GM21529 (cell line): ENCODE measurements at regions not wholly inside any gene's neighbourhood (a gene's known extent, or its start where the extent isn't known, plus 50 kb on each side); places are given as distances from the start of the nearest gene placed in this dataset.
A peak's percentile ranks its signal among the peaks of the same experiment; 100 is the strongest.

Source experiments
- ATAC-seq: cut with Tn5 transposase; IDR thresholded peaks from one replicate; pipeline ENCODE4 v1.9.1; 2021; ENCODE audit not compliant: unreplicated experiment

DNA sequence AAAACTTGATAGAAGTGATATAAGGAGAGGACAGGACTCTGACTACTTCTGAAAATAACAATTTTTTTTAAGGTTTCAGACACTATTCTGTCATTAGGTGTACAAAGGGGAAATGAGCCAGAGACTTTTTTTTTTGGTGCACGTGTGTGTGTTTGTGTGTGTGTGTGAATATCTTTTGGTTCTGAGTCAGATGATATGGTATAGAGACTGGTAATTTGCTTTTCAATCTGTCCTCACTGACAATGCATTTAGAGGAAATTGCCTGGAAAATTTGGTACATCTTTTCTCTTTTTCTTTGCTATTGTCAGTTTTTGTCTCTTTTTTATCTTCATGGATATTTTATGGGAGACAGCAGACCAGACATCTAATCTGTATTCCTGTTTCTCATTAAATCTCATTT lies 59.3 kb downstream of the DDIT4L start:
- no peak for ATAC-seq

DNA sequence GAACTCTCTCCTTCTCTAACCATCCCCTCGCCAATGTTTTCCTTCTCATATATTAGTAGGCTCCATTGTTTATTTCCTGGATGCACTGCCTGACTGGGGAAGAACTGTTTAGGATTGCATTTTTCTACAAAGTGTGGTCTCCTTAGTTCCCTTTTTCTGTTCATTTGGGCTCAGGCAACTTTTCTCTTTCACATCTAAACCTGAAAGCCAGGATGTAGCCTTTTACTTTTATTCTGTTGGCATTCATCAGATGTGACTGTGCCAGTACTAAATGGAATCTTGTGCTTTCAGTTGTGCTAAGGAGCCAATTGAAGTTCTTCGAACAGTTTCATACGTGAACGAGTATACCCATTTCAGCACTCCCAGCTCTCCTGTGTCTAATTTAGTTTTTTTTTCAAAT lies 59.8 kb downstream of the DDIT4L start:
- ATAC-seq = no peak

DNA sequence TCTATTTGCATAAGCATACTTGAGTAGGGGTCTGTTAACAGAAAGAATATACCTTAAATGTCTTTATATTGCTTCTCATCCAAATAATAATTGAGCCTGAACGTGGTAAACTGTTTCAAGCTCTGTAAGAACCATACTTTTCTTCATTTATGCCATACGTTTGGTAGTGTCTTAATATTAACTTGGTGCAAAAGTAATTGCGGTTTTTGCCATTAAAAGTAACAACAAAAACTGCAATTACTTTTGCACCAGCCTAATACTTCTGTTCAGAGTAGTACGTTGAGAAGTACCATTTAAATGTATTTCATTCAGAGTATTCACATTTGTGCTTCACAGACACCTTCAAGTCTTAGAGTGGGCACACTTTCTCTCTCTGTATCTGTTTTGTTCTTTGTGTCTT lies 60.5 kb downstream of the DDIT4L start:
- ATAC-seq = no peak

DNA sequence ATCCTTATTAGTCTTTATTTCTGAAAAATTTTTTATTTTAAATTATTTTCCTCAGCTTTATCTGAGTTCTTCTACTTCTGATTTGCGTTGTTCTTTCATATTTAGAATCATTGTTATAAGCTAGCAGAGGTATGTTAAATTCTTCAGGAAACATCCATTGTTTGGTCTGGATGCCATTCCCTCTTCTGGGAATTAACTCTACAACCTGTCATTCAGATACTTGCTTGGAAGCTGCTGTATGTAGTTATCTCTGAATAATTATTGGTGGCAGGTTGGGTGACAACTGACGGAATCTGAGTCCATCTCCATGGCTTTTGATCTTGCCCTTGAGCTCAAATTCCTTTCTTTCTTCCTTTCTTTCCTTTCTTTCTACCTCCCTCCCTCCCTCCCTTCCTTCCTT lies 61.9 kb downstream of the DDIT4L start:
- ATAC-seq = no peak

DNA sequence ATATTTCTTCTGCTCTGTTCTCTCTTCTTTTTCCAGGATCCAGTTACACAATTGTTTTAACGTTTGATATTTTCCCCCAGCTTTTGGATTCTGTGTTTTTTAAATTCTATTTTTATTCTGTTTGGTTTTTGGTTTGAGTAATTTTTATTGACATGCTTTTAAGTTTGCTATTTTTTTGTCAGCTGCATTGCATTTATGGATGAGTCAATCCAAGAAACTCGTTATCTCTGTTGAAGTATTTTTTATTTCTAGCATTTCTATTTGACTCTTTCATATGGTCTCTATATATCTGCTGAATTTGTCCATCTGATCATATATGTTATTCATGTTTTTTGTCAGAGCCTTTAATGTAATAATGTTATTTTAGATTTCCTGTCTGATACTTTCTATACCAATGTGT lies 65.6 kb downstream of the DDIT4L start:
- ATAC-seq = no peak

DNA sequence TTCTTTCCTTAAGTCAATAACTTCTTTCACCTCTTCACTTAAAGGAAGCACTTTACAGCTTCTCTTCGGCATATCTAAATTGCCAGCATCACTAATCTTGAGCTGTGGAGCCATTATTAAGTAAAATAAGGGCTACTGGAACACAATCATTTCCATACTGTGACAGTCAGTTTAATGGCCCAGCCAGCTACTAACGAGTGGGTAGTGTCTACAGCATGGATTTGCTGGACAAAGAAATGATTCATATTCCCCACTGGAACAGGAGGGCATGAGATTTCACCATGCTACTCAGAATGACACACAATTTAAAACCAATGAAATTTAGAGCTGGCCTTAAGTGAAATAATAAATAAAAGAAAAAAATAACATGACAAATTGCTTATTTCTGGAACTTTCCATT lies 72.1 kb downstream of the DDIT4L start:
- no peak for ATAC-seq

DNA sequence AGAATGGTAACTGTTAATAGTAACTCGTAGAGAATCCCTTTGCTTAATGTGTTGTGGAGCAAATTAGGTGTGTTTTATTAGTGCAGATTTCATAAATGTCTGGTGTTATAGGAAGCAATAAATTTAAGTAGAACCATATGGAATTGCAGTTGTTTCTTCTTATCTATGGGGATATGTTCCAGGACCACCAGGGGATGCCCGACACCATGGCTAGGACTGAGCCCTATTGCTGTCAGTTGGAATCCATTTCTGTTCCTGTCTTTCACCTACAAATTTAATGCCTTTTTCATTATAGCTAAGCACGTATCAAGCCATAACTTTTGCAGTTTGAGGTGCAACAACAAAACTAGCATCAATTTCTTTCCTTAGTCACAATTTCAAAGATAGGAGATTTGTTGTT lies 72.5 kb downstream of the DDIT4L start:
- no peak for ATAC-seq

DNA sequence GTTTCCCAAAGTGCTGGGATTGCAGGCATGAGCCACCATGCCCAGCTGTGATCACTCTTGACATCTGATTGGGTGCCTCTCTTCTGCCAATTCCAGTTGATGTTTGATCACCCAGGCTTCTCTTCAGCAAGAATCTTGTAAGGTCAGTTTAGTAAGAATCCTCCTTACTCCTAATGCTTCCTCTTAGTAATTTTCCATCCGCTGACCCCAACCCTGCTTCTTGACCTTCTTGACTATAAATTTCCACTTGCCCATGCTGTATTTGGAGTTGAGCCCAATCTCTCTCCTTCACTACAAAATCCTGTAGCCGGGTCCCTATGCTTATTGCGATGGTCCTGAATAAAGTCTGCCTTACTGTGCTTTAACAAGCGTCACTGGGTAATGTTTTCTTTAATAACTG lies 75.4 kb downstream of the DDIT4L start:
- no peak for ATAC-seq

DNA sequence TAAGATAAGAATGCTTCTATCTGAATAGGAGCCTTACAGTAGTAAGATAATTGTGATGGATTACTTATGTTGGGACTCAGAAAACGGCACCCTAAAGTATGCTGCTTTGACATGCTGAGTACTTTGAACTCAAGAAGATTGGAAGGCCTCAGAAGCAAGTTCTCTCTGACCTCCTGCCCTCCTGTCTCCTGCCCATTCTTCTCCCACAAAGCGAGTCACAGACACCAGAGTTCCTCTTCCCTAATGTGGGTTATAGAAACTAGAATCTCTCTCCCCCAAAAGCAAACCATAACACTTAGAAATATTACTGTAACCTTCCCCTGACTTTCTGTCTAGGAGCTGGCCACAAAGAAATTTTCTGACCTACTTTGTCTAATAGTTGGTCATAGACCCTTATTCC lies 76.5 kb downstream of the DDIT4L start:
- ATAC-seq = no peak

DNA sequence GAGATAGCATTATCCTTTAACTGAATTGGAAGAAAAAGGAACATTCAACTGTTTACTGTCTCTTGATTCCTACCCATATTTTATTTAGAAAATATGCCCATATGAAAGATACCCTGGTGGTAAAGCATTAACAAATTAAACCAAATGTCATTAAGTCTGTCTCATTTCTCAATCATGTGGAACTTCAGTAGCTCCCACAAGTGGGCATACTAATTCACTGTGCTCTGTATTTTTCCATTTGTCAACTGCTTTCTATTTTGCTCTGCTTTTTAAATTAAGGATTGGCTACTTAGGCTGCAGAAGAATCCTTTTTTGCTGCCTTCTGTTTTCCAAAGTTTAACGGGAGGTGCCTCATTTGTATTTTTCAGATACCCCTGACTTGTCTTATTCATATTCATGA lies 77.2 kb downstream of the DDIT4L start:
- no peak for ATAC-seq

DNA sequence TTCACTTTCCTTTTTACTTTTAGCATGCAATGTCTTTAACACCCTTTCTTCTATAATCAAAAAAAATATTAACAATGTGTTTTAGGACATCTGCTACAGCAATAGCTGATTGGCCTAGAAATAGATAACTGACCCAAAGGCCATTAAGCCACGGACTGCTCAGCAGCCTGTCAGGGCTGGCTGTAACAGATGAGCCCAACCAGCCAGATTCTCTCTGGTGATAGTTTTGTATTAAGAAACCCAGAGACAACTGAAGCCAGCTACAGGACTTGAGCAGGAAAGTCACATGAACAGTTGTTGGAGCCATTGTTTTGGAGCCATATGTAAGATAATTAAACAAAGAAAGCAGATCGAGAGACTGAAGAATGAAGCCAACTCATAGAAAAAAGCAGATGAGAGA lies 80.3 kb downstream of the DDIT4L start:
- no peak for ATAC-seq

DNA sequence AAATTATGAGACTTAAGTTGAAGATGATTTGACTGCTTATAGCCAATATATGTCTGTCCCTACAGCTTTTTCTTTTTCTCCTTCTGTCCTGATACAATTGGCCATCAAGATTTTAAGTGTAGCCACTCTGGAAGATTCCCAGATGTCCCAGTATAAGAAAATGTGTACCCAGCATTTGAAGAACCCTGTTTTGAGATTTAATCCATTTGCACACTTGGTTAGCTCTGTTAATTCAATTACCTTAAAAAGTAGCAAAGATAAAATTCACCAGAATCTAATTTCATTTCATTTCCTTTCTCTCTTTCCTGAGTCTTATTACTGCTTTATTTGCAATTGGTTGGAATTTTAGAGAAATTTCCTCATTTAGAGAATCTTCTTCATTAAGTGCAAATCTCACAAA lies 81.4 kb downstream of the DDIT4L start:
- no peak for ATAC-seq

DNA sequence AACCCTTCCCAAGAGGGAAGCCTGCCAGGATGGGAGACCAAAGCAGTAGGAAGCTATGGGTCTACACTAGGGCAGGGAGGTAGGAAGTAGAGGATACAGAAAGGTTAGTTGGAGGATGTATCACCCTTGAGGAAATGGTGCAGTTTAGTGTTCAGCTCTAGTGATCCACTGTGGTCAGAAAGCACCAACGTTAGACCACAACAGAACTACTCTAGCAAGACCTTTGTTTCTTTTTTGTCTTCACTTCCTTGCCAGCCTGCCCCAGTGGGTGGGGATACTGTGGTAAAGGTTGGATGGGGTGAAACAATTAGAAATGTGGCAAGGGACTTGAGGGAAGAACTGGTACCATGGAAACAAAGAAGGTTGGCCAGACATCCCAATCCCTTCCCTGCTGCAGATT lies 83.3 kb downstream of the DDIT4L start:
- ATAC-seq = peak; percentile 98

DNA sequence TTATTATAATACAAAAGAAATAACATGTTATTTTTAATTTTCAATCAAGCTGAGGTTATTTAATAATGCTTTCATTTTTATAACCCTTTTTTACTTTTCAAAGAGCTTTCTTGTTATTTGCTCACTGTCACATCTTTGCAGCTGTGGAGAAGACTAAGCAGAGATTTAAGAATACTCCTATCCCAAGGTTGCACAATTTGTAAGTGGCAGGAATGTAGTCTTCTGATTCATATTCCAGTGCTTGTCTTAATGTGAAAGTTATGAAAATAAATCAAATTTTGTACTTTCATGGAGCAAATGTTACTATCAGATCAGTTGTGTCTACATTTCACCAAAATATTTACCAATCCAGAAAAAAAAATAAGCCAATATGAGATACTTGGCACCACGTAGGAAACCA lies 86.6 kb downstream of the DDIT4L start:
- ATAC-seq = no peak

DNA sequence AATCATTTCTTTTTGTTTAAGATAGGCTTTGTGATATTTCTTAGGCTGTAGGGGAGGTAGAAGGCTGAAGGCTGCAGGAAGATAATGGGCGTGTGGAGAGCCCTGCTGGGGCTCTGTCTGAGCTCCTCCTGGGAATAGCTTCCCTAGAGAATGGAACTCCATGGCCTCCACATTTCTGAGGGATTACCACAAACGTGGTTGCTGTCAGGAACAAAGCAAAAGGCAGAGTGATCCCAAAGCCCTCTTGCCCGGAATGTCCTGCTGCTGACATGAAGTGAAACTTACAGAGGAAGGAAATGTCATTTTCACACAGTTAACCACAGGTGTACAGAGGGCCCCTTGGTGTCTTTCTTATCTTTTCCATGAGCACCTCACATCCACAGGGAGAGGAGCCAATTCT lies 89.3 kb downstream of the DDIT4L start:
- ATAC-seq = peak; percentile 61

DNA sequence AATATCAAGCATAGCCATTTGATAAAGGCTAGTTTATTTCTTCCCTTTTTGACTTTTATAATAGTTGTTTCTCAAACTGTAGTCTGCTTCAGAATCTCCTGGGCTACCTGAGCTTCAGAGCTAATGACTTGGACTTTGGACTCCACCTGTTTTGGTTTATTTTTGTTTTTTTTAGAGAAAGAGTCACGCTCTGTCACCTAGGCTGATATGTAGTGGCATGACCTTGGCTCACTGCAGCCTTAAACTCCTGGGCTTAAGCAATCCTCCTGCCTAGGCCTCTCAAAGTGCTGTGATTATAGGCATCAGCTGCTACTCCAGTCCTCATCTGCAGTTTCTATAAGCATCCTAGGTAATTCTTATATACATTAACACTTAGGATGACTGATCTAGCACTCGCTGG lies 90.5 kb downstream of the DDIT4L start:
- ATAC-seq = no peak

DNA sequence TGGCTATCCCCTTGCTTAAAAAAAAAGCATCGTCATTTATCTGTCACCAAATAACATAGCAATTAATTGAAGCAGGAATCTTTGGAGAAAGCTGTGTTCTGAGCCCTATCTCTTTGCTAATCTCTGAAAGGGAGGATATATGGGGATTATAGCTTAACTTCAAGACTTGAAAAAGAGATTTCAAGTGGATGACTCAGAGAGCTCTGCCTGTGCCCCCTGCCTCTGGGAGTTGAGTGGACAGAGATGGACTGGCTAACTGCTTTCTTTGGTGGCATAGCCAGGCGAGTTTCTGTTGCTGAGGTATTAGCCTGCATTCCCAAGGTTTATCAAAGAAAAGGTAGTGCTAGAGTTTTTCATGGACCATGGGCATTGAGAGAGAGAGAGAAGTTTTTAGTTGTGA lies 91.6 kb downstream of the DDIT4L start:
- ATAC-seq = no peak

DNA sequence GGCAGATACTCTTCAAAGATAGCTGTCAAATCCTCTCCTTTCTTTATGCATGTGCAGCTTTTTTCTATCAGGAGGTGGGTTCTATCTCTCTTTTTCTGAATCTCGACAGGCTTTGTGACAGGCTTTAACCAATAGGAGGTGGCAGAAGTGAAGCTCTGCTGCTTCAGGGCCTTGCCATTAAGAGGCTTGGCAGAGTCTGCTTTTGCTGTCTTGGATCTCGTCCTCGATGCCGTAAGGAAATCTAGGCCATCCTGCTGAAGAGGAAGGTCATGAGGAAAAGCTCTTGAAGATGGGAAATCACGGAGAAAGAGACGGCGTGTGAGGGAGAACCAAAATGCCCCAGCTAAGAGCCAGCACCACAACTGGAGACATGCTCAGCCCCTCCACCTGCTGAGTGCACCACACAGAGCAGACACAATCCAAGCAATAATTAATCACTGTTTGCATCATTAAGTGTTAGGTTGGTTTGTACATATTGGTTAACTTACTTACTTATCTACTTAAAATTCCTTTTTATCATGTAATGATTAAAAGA lies 92.2 kb downstream of the DDIT4L start:
- no peak for ATAC-seq

DNA sequence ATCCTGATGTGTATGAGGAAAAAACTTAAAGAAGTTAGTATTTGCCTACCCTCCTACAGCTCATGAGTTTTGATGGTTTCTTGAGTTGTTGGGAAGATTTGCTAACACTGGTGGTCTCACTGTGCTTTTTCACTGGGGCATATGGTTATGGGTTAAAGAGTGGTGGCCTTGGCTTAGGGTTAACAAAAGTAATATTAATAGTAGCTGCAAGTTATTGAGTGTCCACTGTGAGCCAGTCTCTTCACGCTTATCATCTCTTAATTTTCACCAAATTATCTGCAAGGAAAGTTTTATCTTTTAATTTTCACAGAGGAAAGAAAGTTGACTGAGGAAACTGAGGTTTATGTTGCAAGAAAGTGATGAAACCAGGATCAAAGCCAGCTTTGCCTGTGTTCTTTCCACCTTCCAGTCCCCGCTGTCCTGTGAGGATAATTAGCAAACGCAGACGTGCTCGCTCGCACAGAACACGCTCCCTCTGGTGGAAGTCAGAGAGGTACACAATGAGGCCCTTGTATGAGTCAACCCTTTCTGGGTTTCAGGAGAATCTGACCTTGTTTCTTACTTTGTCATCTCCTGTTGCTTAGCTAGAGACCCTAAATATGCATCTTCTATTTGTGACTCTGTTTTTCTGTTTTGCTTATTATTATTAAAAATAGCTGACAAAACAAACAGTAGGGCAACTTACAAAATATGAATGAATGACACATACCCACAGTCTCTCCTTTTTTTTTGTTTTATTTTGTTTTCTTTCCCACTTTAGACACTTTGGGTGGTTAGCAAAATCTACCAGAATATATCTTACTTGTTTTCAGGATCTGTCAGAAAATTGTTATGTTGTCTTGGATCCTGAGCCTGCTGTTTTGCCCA lies 94.3 kb downstream of the DDIT4L start:
- ATAC-seq = peak; percentile 91

DNA sequence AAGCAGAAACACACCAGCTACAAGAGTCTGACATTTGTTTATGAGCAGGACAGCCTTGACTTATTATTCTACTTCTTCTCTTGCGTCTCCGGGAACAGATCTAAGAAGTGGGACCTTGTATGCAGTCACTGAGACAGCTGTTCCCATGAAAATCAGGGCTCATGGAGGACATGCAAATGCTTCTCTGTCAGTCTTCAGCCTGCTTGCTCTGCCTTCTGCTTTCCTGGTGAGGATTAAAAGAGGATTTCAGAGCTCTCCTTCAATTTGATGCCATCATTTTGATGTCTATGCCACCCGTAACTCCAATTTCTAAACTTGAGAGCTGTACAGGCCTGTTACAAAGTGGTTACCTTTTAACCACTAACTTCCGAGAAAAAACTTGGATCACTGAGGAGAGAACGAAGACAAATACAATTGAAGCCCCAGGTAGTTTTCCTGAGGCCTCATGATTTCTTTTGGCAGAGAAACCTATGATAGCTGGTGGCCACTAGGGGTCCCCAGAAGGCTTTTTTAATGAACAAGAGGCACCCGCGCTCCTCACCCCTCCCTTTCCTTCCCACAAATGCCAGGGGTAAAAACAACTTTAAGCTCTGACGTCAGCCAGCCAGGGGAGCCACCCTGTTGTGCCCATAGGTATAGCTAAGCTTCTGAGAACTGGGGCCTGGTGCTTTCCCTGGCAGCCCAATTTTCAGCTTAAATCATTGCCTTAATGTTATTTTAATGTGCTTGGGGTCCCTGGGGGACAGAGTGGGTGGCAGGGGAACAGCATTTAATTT lies 97.0 kb downstream of the DDIT4L start:
- ATAC-seq = peak; percentile 74

DNA sequence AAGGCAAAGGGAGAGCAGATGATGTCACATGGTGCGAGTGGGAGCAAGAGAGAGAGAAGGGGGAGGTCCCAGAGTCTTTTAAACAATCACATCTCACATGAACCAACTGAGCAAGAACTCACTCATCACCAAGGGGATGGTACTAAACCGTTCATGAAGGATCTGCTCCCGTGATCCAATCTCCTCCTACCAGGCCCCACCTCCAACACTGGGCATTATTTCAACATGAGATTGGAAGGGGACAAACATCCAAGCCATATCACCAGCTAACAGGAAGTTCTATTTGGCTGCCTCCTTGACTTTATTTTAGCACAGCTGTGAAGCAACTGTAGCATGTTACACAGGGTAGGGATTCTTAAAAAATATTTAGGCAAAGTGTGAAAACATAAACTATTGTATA lies 102.5 kb downstream of the DDIT4L start:
- no peak for ATAC-seq

DNA sequence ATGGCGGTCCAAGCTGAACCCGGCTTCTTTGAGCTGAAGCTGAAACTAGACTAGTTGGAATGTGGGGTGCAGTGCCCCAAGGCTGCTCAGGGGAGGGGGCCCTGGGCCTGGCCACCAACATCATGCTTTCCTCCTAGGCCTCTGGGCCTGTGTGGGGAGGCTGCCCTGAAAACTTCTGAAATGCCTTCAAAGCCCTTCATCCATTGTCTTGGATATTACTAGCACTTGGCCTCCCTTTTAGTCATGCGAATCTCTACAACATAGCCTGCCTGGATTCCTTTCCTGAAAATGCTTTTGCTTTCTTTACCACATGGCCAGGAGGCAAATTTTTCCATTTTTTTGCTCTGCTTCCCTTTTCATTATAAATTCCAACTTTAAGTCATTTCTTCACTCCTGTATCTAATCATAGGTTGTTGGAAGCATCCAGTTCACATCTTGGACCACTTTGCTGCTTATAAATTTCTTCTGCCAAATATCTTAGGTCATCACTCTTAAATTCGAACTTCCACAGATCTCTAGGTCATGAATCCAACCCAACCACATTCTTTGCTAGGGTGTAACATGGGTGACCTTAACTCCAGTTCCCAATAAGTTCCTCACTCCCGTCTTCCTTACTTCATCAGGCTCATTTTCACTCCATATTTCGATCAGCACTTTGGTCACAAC lies 103.4 kb downstream of the DDIT4L start:
- ATAC-seq = no peak
